IMR-90 (cell line): ENCODE measurements at regions not wholly inside any gene's neighbourhood (a gene's known extent, or its start where the extent isn't known, plus 50 kb on each side); places are given as distances from the start of the nearest gene placed in this dataset.

Source experiments
- ATAC-seq: fragments of 200-7000 bp; cut with Tn5 transposase; 2 replicates; pipeline ENCODE4 v1.9.1; 2020; ENCODE audit warnings: low read depth, mild to moderate bottlenecking, moderate library complexity
- BruUV-seq: library from RNA; stranded (reverse); fragments of 400-500 nt; replicated peaks from 2 replicates; lab custom pipeline; 2021; lab: Mats Ljungman, UMichigan
- CTCF ChIA-PET: fragments of 300-600 bp; formaldehyde crosslinking; extraction: SDS; loops from one replicate; lab custom pipeline; 2021; ENCODE audit warnings: antibody characterized with exemption; lab: Yijun Ruan, JAX
- POLR2A ChIA-PET: fragments of 300-600 bp; sonication (Branson Sonifier 250); formaldehyde crosslinking; loops from one replicate; lab custom pipeline; 2022; ENCODE audit warnings: antibody characterized with exemption; ENCODE audit not compliant: unreplicated experiment; lab: Charles Lee
- DNase-seq: peaks from one replicate; pipeline ENCODE4 v3.0.0; 2013
- H2AFZ ChIP-seq: replicated peaks from 2 replicates; pipeline ENCODE3; 2013; ENCODE audit warnings: low read length, mild to moderate bottlenecking; ENCODE audit not compliant: poor library complexity
- H2AK5ac ChIP-seq: 2 replicates; pipeline ENCODE4 v1.6.1; 2013; ENCODE audit warnings: low read depth, low read length, inconsistent platforms
- H2AK9ac ChIP-seq: replicated peaks from 2 replicates; pipeline ENCODE3; 2013; ENCODE audit warnings: mild to moderate bottlenecking, low read depth, low read length, moderate library complexity; ENCODE audit not compliant: poor library complexity
- H2BK120ac ChIP-seq: 2 replicates; pipeline ENCODE4 v1.6.1; 2013; ENCODE audit warnings: low read depth, low read length, inconsistent platforms
- H2BK15ac ChIP-seq: 3 replicates; pipeline ENCODE4 v1.6.1; 2013; ENCODE audit warnings: low read depth, low read length, inconsistent platforms
- H2BK20ac ChIP-seq: 2 replicates; pipeline ENCODE4 v1.6.1; 2013; ENCODE audit warnings: low read depth, mild to moderate bottlenecking, inconsistent platforms, low read length, moderate library complexity
- H2BK5ac ChIP-seq: 2 replicates; pipeline ENCODE4 v1.6.1; 2013; ENCODE audit warnings: mild to moderate bottlenecking, low read depth, low read length, inconsistent platforms; ENCODE audit not compliant: poor library complexity, severe bottlenecking
- H3K14ac ChIP-seq: replicated peaks from 2 replicates; pipeline ENCODE4 v1.6.1; 2013; ENCODE audit warnings: low read depth, low read length, inconsistent platforms
- H3K18ac ChIP-seq: 2 replicates; pipeline ENCODE4 v1.6.1; 2013; ENCODE audit warnings: low read depth, low read length, control low read depth
- H3K23ac ChIP-seq: 2 replicates; pipeline ENCODE4 v1.6.1; 2013; ENCODE audit warnings: low read depth, low read length, inconsistent platforms
- H3K27ac ChIP-seq: 2 replicates; pipeline ENCODE4 v1.5.1; 2013; ENCODE audit warnings: mild to moderate bottlenecking, control low read depth, low read length; ENCODE audit not compliant: insufficient read depth
- H3K27me3 ChIP-seq: 2 replicates; pipeline ENCODE4 v1.6.1; 2013; ENCODE audit warnings: low read length; ENCODE audit not compliant: control insufficient read depth, insufficient read depth
- H3K36me3 ChIP-seq: 2 replicates; pipeline ENCODE4 v1.6.1; 2013; ENCODE audit warnings: low read length, mixed read lengths; ENCODE audit not compliant: control insufficient read depth, insufficient read depth
- H3K4ac ChIP-seq: 2 replicates; pipeline ENCODE4 v1.6.1; 2013; ENCODE audit warnings: low read depth, low read length, inconsistent platforms
- H3K4me1 ChIP-seq: 2 replicates; pipeline ENCODE4 v1.6.1; 2013; ENCODE audit warnings: low read length, mixed read lengths; ENCODE audit not compliant: control insufficient read depth, insufficient read depth
- H3K4me2 ChIP-seq: 2 replicates; pipeline ENCODE4 v1.6.1; 2013; ENCODE audit warnings: low read depth, mild to moderate bottlenecking, control low read depth, low read length, moderate library complexity
- H3K4me3 ChIP-seq: 2 replicates; pipeline ENCODE4 v1.5.1; 2013; ENCODE audit warnings: low read depth, mild to moderate bottlenecking, control low read depth, low read length, moderate library complexity; ENCODE audit not compliant: insufficient read depth
- H3K56ac ChIP-seq: 2 replicates; pipeline ENCODE4 v1.6.1; 2013; ENCODE audit warnings: low read length, inconsistent platforms; ENCODE audit not compliant: insufficient read depth; ENCODE audit errors: extremely low read depth
- H3K79me1 ChIP-seq, 2 experiments: 2 replicates each; pipeline ENCODE4 v1.6.1; 2013; ENCODE audit warnings: low read length in 2 of 2, inconsistent platforms in 1 of 2, low read depth in 1 of 2
- H3K9ac ChIP-seq: 2 replicates; pipeline ENCODE4 v1.6.1; 2013; ENCODE audit warnings: low read depth, low read length, control low read depth
- H3K9me1 ChIP-seq: 2 replicates; pipeline ENCODE4 v1.6.1; 2013; ENCODE audit warnings: low read length, inconsistent platforms; ENCODE audit not compliant: insufficient read depth
- H3K9me3 ChIP-seq: 2 replicates; pipeline ENCODE4 v1.6.1; 2013; ENCODE audit warnings: low read length; ENCODE audit not compliant: control insufficient read depth, insufficient read depth
- H4K20me1 ChIP-seq: 2 replicates; pipeline ENCODE4 v1.6.1; 2013; ENCODE audit warnings: low read length, inconsistent platforms; ENCODE audit not compliant: insufficient read depth
- H4K5ac ChIP-seq: 2 replicates; pipeline ENCODE4 v1.6.1; 2013; ENCODE audit warnings: mild to moderate bottlenecking, low read depth, low read length, control low read depth
- H4K8ac ChIP-seq, 2 experiments: 2 replicates each; pipeline ENCODE4 v1.6.1; 2013; ENCODE audit warnings: low read depth in 2 of 2, low read length in 2 of 2, control low read depth in 1 of 2, inconsistent platforms in 1 of 2
- H4K91ac ChIP-seq: 2 replicates; pipeline ENCODE4 v1.6.1; 2013; ENCODE audit warnings: low read depth, low read length, inconsistent platforms; ENCODE audit not compliant: insufficient read depth
- BHLHE40 ChIP-seq: fragments of 150-350 bp; IDR thresholded peaks from 2 replicates; pipeline ENCODE4 v1.6.1; 2016; ENCODE audit warnings: mild to moderate bottlenecking, low read depth, low read length
- CEBPB ChIP-seq: IDR thresholded peaks from 2 replicates; pipeline ENCODE4 v1.6.1; 2012; ENCODE audit warnings: low read depth, low read length, improper control_type of control experiment
- CHD1 ChIP-seq: IDR thresholded peaks from 2 replicates; pipeline ENCODE4 v1.6.1; 2012; ENCODE audit warnings: low read depth, low read length, improper control_type of control experiment
- FOS ChIP-seq: fragments of 150-350 bp; IDR thresholded peaks from 2 replicates; pipeline ENCODE4 v1.6.1; 2016; ENCODE audit warnings: low read depth, low read length
- MAFK ChIP-seq: IDR thresholded peaks from 2 replicates; pipeline ENCODE4 v1.6.1; 2012; ENCODE audit warnings: low read depth, low read length, improper control_type of control experiment
- MAZ ChIP-seq: IDR thresholded peaks from 2 replicates; pipeline ENCODE4 v1.6.1; 2012; ENCODE audit warnings: low read depth, mild to moderate bottlenecking, low read length, improper control_type of control experiment, moderate library complexity, borderline replicate concordance
- MXI1 ChIP-seq: IDR thresholded peaks from 2 replicates; pipeline ENCODE4 v1.6.1; 2012; ENCODE audit warnings: low read depth, mild to moderate bottlenecking, low read length, moderate library complexity, borderline replicate concordance
- NFE2L2 ChIP-seq: fragments of 150-350 bp; IDR thresholded peaks from 2 replicates; pipeline ENCODE4 v1.6.1; 2016; ENCODE audit warnings: low read depth, mild to moderate bottlenecking, low read length
- POLR2A ChIP-seq: IDR thresholded peaks from 2 replicates; pipeline ENCODE4 v1.6.1; 2012; ENCODE audit warnings: mild to moderate bottlenecking, low read depth, low read length
- RAD21 ChIP-seq: IDR thresholded peaks from 2 replicates; pipeline ENCODE4 v1.6.1; 2012; ENCODE audit warnings: low read length, improper control_type of control experiment
- RCOR1 ChIP-seq: IDR thresholded peaks from 2 replicates; pipeline ENCODE4 v1.6.1; 2012; ENCODE audit warnings: mild to moderate bottlenecking, low read length, improper control_type of control experiment; ENCODE audit not compliant: insufficient replicate concordance
- RFX5 ChIP-seq: IDR thresholded peaks from 2 replicates; pipeline ENCODE4 v1.8.0; 2012; ENCODE audit warnings: low read depth, mild to moderate bottlenecking, low read length, moderate library complexity
- SMC3 ChIP-seq: fragments of 150-350 bp; IDR thresholded peaks from 2 replicates; pipeline ENCODE4 v1.6.1; 2016; ENCODE audit warnings: low read depth, mild to moderate bottlenecking, antibody characterized with exemption, low read length, moderate library complexity
- WGBS, 2 experiments: methylation state at CpG; one replicate each; pipeline versions ENCODE4 v1.1.5 to v1.1.7; 2013; ENCODE audit warnings: missing lambda C conversion rate in 2 of 2; ENCODE audit not compliant: insufficient read length in 1 of 2; ENCODE audit errors: extremely low coverage in 2 of 2; 5-methylcytosine and 5-hydroxymethylcytosine counted together
- dilution Hi-C: fragments of 300-500 bp; cut with HindIII; formaldehyde crosslinking; loops from one replicate; pipeline ENCODE4 v1.14.3; 2018; ENCODE audit warnings: low sequenced_read_pairs; ENCODE audit not compliant: unreplicated experiment
- in situ Hi-C: fragments of 300-500 bp; cut with MboI; formaldehyde crosslinking; loops from 3 replicates; pipeline ENCODE4 v1.14.3; 2019; ENCODE audit warnings: low sequenced_read_pairs, inconsistent platforms, mixed read lengths
- intact Hi-C: fragments of 100-400 bp; cut with micrococcal nuclease; formaldehyde crosslinking; loops from 2 replicates; pipeline ENCODE4 v1.10.0; 2022
- TF ChIP-seq, protein P1 (sequence below): fragments of 150-350 bp; IDR thresholded peaks from 2 replicates; pipeline ENCODE4 v1.6.1; 2017; ENCODE audit warnings: mild to moderate bottlenecking, antibody characterized with exemption, low read length, low read depth
- TF ChIP-seq, protein P2 (sequence below): conservative IDR thresholded peaks from 2 replicates; pipeline ENCODE4 v1.5.1; 2012; ENCODE audit warnings: mild to moderate bottlenecking, low read depth, low read length, improper control_type of control experiment
- TF ChIP-seq, protein P3 (sequence below): fragments of 150-350 bp; IDR thresholded peaks from 2 replicates; pipeline ENCODE4 v1.6.1; 2016; ENCODE audit warnings: low read depth, mild to moderate bottlenecking, low read length, moderate library complexity, borderline replicate concordance

DNA sequence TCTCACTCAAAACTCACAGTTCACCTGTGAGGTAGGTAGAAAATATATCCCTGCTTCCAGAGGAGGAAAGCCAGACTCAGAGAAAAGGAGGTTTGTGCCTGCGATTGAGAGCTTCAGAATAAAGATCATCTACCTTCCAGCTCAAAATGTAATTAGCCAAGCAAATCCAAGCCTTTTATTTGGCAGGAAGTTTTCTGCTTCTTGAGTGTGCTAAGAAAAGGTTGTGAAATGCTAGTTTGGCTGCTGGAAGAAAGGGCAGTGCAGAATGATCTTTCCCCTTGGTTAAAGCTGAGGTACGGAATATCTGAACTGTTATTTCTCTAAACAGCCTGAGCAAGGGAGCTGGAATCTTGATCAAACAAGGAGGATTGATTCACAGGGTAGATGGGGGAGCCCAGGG lies 59.7 kb upstream of the VCX3B start:
- H2BK15ac ChIP-seq: no peak overlapping the region
- no peak overlapping the region for H2AK5ac ChIP-seq
- H2BK20ac ChIP-seq: no peak overlapping the region
- H3K9me1 ChIP-seq: no peaks in the 10 kb centered on the region
- no peak overlapping the region for H3K14ac ChIP-seq
- H4K20me1 ChIP-seq: no peaks in the 10 kb centered on the region
- H2BK120ac ChIP-seq: no peak overlapping the region
- H3K27ac ChIP-seq: no peak overlapping the region
- no peak overlapping the region for H4K5ac ChIP-seq
- no peak overlapping the region for H3K18ac ChIP-seq
- H4K8ac ChIP-seq: no peak overlapping the region
- no peak overlapping the region for H3K56ac ChIP-seq
- ChIA-PET POLR2A (no interaction called here), CTCF (no interaction called here)
- in situ Hi-C loops (no loop called here), dilution Hi-C loops (no loop called here), intact Hi-C loops (no loop called here)
- no peak for TF ChIP-seq CHD1
- no peak for TF ChIP-seq RCOR1
- TF ChIP-seq RAD21: no peak
- no peak for TF ChIP-seq MXI1
- TF ChIP-seq, protein P1, sequence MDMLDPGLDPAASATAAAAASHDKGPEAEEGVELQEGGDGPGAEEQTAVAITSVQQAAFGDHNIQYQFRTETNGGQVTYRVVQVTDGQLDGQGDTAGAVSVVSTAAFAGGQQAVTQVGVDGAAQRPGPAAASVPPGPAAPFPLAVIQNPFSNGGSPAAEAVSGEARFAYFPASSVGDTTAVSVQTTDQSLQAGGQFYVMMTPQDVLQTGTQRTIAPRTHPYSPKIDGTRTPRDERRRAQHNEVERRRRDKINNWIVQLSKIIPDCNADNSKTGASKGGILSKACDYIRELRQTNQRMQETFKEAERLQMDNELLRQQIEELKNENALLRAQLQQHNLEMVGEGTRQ: no peak
- TF ChIP-seq MAZ: no peak
- no peak for TF ChIP-seq MAFK
- TF ChIP-seq, protein P2, sequence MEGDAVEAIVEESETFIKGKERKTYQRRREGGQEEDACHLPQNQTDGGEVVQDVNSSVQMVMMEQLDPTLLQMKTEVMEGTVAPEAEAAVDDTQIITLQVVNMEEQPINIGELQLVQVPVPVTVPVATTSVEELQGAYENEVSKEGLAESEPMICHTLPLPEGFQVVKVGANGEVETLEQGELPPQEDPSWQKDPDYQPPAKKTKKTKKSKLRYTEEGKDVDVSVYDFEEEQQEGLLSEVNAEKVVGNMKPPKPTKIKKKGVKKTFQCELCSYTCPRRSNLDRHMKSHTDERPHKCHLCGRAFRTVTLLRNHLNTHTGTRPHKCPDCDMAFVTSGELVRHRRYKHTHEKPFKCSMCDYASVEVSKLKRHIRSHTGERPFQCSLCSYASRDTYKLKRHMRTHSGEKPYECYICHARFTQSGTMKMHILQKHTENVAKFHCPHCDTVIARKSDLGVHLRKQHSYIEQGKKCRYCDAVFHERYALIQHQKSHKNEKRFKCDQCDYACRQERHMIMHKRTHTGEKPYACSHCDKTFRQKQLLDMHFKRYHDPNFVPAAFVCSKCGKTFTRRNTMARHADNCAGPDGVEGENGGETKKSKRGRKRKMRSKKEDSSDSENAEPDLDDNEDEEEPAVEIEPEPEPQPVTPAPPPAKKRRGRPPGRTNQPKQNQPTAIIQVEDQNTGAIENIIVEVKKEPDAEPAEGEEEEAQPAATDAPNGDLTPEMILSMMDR: no peak
- TF ChIP-seq RFX5: no peak
- TF ChIP-seq, protein P3, sequence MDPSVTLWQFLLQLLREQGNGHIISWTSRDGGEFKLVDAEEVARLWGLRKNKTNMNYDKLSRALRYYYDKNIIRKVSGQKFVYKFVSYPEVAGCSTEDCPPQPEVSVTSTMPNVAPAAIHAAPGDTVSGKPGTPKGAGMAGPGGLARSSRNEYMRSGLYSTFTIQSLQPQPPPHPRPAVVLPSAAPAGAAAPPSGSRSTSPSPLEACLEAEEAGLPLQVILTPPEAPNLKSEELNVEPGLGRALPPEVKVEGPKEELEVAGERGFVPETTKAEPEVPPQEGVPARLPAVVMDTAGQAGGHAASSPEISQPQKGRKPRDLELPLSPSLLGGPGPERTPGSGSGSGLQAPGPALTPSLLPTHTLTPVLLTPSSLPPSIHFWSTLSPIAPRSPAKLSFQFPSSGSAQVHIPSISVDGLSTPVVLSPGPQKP: no peak
- TF ChIP-seq BHLHE40: no peak
- no peak for TF ChIP-seq SMC3
- TF ChIP-seq NFE2L2: no peak
- TF ChIP-seq POLR2A: no peak
- no peak for TF ChIP-seq FOS
- TF ChIP-seq CEBPB: no peak
- H4K91ac ChIP-seq: no peak overlapping the region
- no peak overlapping the region for H3K4ac ChIP-seq
- WGBS, 2 experiments: no CpG with 5 or more reads among the region's 2 CpGs
- no peak overlapping the region for H3K4me2 ChIP-seq
- no peak overlapping the region for H2BK5ac ChIP-seq
- peaks cover 8% of the 10 kb centered on the region for H3K9me3 ChIP-seq
- DNase-seq (no peak), ATAC-seq (no peak)
- no peak overlapping the region for H3K23ac ChIP-seq
- no peaks in the 10 kb centered on the region for H3K27me3 ChIP-seq
- H2AK9ac ChIP-seq: no peak overlapping the region
- no peak overlapping the region for H2AFZ ChIP-seq
- no peaks in the 10 kb centered on the region for H3K4me1 ChIP-seq
- H3K79me1 ChIP-seq: no peaks in the 10 kb centered on the region
- no peak overlapping the region for H3K9ac ChIP-seq
- H3K4me3 ChIP-seq: no peak overlapping the region
- no peaks in the 10 kb centered on the region for H3K36me3 ChIP-seq
- no TSS peak for BruUV-seq
